Inferior parietal cortex (tissue), 1 donor: ENCODE measurements at regions not wholly inside any gene's neighbourhood (a gene's known extent, or its start where the extent isn't known, plus 50 kb on each side); places are given as distances from the start of the nearest gene placed in this dataset.
"Not testable (repeated sequence)": the region's sequence is repeated elsewhere in the genome, so short reads cannot be mapped to it uniquely, and the experiment has no call there.

ENCODE experiments used
- DNase-seq: peaks from one replicate; pipeline ENCODE4 v3.0.0-alpha.2; 2016; ENCODE audit errors: extremely low spot score

- DNase-seq = no peak
Observed at GRCh38 chr9:134561427-134562145, 80.0 kb upstream of the COL5A1 start.

- DNase-seq = no peak
Observed at GRCh38 chr9:134562146-134562849, 79.3 kb upstream of the COL5A1 start.

DNA sequence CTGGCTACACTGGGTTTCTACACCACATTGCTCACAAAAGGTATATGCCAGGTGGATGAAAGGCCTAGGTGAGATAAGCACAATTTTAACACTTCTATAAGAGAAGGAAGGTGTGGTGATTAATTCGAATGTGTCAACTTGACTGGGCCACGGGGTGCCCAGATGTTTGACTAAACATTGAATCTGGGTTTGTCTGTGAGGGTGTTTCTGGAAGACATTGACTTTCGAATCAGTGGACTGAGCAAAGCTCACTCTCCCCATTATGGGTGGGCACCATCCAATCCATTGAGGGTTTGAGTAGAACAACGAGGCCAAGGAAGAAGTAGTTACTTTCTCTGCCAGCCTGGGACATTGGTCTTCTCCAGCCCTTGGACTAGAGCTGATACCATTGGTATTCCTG is 78.2 kb upstream of the COL5A1 start:
- DNase-seq = no peak

- no peak for DNase-seq
Observed at GRCh38 chr9:134564431-134565170, 77.0 kb upstream of the COL5A1 start.

DNA sequence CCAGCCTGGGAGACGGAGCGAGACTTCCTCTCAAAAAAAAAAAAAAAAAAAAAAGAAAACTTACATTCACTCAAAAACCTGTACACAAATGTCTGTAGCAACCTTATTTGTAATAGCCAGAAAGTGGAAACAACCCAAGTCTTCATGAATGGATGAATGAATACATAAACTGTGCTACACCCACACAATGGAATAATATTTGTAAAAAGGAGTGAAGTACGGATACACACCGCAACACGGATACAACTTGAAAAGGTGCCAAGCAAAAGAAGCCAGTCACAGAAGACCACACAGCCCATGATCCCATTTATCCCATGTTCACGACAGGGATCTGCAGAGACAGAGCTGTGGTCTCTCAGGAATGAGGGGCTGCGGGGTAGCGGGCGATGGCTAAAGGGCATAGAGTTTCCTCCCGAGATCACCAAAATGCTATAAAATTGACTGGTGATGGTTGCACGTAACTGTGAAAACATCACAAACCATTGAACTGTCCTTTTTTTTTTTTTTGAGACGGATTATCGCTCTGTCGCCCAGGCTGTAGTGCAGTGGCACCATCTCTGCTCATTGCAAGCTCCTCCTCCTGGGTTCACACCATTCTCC is 76.2 kb upstream of the COL5A1 start:
- DNase-seq = no peak

DNA sequence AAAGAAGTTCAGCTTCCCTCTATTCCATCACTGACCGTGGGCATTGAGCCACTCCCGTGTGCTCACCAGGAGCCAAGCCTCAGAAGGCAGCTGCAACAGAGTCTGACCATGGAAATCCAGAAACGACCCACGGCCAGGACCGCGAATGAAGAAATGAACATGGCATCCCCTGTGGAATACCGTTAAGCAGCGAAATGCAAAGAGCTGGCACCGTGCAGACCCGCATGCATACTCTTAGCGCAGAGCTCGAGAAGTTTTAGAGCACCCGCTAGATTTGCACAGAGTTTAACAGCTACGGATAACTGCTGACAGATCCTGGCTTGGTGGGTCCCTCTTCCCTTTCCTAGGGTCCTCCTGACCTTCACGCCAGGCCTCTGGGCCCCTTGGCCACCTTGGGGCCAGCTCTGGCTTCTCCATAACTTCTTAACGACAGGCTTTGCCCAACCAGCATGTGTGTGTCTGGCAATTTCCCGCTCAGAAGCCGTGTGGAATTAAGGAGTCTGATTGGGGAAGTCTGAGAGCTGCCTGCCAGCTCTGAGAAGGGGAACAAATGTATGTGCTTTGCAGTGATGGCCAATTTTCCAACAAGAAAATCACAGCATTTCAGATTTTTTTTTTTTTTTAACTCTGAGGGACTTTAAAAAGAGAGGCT is 75.3 kb upstream of the COL5A1 start:
- DNase-seq = no peak

- DNase-seq = no peak
Observed at GRCh38 chr9:134566936-134567335, 74.7 kb upstream of the COL5A1 start.

GRCh38 chr9:134568116-134568515 is 73.5 kb upstream of the COL5A1 start:
- no peak for DNase-seq

DNA sequence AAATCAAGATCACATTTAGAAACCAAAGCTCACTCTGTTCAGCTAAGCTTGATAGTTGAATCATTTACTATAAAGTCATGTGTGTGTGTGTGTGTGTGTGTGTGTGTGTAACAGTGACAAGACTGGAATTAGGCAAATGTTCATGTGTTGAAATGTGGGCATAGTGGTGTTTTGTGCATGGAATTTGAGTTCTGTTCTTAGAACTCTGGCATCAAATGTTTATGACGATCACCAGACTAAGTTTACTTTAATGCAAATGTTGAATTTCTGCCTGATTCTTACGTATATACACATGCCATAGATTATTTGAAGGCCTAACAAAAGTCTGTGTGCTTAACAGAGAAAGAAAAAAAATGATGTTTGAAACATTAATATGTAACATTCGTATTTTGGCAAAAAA is 72.8 kb upstream of the COL5A1 start:
- DNase-seq = no peak

GRCh38 chr9:134569626-134570025 is 72.0 kb upstream of the COL5A1 start:
- DNase-seq = no peak

DNA sequence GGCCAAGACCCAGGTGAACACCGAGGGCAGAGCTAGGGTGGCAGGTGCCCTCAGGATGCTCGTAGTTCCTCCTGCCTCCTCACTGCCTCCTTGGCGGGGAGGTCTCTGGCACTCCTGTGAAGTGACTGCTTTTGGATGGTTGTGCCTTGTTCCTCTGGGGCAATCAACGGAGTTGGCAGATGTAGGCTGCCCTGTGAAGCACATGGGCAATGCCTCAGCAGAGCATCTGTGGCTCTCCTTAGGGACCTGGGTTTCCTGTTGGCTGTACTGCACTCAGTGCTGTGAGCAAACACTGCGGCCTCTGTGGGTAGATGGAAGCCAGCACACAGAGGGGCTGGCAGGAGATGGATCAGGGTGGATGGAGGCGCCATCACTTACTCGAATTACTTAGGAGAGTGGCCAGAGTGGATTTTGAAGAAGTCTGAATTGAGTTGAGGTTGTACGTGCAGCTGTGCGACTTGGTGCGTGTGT is 71.4 kb upstream of the COL5A1 start:
- DNase-seq = no peak

DNA sequence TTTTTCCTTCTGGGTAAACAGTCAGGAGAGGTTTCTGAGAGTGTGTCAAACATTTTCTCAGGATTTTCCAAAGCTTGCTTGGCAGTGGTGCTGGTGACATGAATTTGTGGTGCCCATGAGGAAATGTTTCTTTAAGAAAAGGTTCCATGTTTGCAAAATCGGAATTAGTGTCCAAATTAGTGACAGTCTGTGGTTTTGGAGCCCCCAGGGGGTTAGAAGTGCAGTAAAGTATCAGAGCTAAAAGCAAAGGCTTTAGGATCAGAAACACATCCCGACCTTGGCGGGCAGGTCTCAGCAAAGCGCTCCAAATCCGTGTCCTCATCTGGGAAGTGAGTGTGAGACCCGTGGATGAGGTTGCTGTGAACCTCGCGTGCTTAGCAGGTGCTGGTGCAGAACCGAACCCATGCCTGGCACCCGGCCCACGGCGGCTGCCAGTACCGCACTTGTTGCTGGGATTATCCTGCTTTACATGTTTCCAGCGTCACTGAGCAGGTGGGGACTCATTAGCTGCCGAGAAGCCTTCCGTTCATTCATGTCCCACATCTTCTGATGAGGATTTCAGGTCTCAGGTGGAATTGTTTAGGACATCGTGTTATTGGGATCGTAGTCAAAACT is 70.8 kb upstream of the COL5A1 start:
- no peak for DNase-seq

DNA sequence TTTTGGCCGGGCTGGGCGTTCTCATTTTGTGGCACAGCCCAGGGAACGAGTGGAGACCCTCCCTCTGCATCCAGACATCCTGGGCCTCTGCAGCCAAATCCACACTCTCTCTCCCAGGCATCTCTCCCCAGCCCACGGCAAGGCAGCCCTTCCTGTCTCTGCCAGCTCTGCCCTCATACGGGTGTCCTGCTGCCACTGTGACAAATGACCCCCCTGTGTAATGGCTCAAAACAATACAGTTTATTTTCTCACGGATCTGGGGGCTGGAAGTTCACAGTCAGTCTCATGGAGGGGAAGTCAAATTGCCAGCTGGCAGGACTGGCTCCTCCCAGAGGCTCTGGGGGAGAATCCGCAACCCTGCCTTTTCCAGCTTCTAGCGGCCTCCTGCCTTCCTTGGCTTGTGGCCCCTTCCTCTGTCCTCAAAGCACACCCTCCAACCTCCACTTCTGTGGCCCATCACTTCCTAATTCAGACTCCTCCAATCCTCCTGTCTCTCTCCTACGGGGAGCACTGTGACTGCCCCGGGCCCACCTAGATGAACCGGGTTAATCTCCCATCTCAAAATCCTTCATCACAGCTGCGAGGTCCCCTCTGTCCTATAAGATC is 70.2 kb upstream of the COL5A1 start:
- DNase-seq = no peak

- no peak for DNase-seq
Observed at GRCh38 chr9:134571946-134572917, 69.4 kb upstream of the COL5A1 start.

- DNase-seq = not testable (repeated sequence)
Observed at GRCh38 chr9:134574686-134575085, 66.9 kb upstream of the COL5A1 start.

DNA sequence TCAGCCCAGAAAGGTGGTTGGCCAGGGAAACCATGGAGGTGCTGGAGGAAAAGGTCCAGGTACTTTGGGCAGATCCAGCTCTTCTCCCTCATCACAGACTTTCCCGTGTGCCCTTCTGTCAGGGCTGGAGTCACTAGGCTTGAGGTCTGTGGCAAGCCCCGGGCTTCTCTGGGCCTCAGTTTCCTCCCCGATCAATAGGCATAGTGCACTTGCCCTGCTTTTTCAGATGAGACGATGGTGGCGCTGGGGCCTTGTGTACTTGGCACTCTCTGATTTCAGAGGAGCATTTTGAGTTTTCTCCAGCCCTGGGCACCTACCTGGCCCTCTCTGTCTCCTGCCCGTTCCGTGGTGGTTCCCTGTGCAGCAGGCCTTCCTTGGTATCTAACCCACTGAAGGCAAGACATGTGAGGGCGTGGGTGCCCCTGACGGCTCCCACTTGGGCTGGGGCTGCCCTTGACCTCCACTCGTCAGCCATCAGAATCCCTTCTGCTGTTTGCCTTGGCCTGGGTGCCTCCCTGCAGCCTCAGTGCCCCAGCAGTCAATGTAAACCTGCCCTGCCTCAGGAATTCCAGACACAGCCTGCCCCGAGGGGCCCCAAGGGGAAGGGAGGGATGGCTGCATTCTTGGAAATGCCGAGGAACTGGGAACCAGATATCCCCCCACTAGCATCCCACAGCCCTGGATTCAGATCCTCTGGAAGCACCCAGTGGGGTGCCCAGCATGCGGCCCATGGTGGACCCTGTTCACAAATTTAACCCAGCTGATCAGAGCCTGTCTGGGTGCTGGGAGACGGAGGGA is 66.3 kb upstream of the COL5A1 start:
- no peak for DNase-seq

DNA sequence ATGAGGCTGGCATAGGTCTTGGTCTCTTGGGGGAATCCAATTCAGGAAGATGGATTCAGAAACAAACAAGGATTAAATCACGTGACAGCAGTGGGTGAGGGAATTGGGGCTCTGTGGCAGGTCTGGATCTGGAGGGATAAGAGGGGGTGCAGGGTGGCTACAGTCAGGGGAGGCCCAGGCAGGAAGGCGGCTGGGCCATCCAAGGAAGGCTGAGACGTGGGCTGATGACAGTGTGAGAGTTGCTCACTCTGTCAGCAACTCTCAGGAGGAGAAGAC is 65.8 kb upstream of the COL5A1 start:
- DNase-seq = no peak

GRCh38 chr9:134585021-134585561 is 56.5 kb upstream of the COL5A1 start:
- DNase-seq = no peak
